Umbilical cord (tissue), 1 donor: ENCODE measurements at regions not wholly inside any gene's neighbourhood (a gene's known extent, or its start where the extent isn't known, plus 50 kb on each side); places are given as distances from the start of the nearest gene placed in this dataset.

Source experiments
- DNase-seq: peaks from one replicate; pipeline ENCODE4 v3.0.0-alpha.2; 2015; ENCODE audit warnings: low spot score

GRCh38 chr4:71932941-71933340 is 98.9 kb upstream of the NPFFR2 start:
- DNase-seq: no peak

- no peak for DNase-seq
Observed at GRCh38 chr4:71938776-71939175, 93.0 kb upstream of the NPFFR2 start.

GRCh38 chr4:71941001-71941400 is 90.8 kb upstream of the NPFFR2 start:
- DNase-seq: peak; percentile 6

- no peak for DNase-seq
Observed at GRCh38 chr4:71944956-71945355, 86.8 kb upstream of the NPFFR2 start.

- no peak for DNase-seq
Observed at GRCh38 chr4:71945791-71946190, 86.0 kb upstream of the NPFFR2 start.

DNA sequence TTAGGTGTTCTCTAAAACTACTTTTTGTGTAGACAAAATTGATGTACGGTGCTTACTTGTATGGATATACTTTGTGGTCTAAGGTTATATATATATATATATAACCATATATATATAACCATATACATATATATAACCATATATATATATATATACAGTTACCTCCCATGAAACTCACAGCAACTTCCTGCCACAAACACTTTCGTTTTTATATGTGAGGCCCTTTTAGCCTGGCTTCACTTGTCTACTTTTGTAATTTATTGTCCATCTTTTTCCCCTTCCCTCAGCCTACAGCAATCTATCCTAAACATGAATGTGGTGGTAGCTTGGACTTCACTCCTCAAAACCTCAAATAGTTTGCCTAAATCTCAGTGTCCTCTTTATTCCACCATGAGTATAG is 72.8 kb upstream of the NPFFR2 start:
- no peak for DNase-seq

DNA sequence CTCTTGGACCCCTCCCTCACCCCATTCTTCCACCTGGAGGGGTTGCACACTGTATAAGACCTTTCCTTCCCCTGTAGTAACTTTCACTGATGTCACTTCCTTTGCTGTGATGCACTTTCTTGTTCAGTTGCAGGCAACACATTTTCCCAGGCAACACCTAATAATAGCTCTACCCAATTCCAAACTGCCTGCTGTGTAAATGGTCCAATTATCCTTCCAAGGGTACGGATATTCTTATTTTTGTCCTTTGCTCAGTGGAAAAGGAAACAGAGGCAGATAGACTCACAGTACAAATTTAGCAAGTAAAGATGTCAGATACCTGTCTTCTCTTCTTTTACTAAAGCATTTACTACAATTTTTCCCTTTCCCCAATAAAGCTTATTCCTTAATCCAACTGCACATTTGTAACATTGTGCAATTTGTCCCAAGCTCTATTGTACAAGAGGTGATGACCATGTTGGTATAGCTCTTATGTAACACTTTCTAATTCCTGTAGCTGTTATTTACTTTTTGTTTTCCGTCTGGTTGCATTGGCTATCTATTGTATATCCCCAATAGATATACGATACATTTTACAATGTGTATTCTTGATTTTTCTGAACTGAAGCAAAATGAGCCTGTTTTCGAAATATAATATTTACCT is 69.1 kb upstream of the NPFFR2 start:
- no peak for DNase-seq

DNA sequence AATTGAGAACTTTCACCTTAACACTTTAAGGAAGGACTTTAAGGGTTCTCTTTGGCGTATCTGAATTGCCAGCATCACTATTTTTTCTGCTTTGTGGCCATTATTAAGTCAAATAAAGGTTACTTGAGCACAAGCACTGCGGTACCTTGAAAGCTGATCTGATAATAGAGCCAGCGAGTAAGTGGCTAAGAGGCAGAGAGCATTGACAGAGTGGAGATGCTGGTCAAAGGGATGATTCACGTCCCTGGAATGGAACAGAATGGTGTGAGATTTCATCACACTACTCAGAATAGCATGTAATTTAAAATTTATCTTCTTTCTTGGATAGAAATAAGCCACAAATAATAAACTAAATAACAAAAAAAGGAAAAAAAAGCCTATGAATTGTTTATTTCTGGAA is 57.1 kb upstream of the NPFFR2 start:
- no peak for DNase-seq

DNA sequence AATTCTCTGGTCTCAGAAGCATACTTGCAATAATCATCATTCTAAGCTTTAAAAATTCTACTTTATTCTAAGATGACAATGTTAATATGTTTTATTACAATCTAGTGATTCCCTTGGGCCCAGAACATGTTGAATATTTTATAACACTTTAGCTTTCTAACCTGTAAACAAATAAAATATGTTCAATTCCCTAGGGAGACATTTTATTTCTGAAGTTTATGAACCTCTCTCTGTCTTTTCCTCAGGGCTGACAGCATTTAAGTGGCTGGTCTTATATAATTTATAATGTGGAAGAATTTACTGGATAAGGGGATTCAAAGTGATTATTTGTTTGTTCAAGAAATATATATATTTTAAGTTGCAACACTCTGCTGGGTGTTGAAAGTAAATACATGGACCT is 55.3 kb upstream of the NPFFR2 start:
- no peak for DNase-seq

DNA sequence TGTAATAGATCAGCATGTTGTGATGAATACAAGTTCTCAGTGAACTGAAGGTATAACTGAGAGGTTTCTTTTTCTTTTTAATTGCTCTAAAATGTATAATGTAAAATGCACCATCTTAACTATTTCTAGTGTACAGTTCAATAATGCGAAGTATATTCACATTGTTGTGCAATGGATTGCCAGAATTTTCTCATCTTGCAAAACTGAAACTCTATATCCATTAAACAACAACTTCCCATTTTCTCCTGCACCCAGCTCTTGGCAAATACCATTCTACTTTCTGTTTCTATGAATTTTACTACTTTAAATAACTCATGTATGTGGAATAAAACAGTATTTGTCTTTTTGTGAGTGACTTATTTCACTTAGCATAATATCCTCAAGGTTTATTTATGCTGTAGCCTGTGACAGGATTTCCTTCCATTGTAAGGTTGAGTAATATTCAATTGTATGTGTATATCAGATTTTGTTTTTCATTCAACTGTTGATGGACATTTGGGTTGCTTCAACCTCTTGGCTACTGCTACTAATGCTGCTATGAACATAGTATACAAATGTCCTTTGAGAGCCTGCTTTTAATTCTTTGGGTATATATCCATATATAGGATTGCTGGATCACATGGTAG is 53.5 kb upstream of the NPFFR2 start:
- no peak for DNase-seq

GRCh38 chr4:71980976-71981375 is 50.8 kb upstream of the NPFFR2 start:
- no peak for DNase-seq
